A673 (cell line): ENCODE measurements at regions not wholly inside any gene's neighbourhood (a gene's known extent, or its start where the extent isn't known, plus 50 kb on each side); places are given as distances from the start of the nearest gene placed in this dataset.

Source experiments
- CTCF ChIP-seq: fragments of 300-800, 200-600 bp; sonication (generic); conservative IDR thresholded peaks from 2 replicates; pipeline ENCODE4 v1.5.1; 2017; ENCODE audit warnings: low read depth, mild to moderate bottlenecking, antibody characterized with exemption, low read length, moderate library complexity, mixed read lengths
- EZH2 ChIP-seq: fragments of 200-600 bp; sonication (generic); IDR thresholded peaks from 2 replicates; pipeline ENCODE4 v1.6.1; 2017; ENCODE audit warnings: borderline replicate concordance, low read depth, mild to moderate bottlenecking, mixed read lengths, antibody characterized with exemption, low read length; ENCODE audit not compliant: poor library complexity, severe bottlenecking

DNA sequence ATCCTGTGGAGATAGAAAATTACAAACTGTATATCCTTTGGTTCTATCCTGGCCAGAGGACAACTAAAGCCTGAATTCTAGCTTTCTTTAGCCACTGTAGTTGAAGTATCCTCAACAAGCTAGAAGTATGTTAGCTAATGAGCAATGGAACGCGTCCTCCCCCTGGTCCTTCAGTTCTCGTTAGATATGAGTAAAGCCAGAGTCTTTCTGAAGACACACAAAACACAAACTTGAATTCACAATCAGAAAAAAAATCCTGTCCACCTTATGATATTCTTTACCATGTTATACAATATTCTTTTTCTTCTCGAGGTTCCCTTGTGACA lies 1527.0 kb upstream of the SLC10A2 start:
- no peak for TF ChIP-seq CTCF
- no peak for TF ChIP-seq EZH2
